Keratinocyte (primary cell): ENCODE measurements at regions not wholly inside any gene's neighbourhood (a gene's known extent, or its start where the extent isn't known, plus 50 kb on each side); places are given as distances from the start of the nearest gene placed in this dataset.
"Not testable (repeated sequence)": the region's sequence is repeated elsewhere in the genome, so short reads cannot be mapped to it uniquely, and the experiment has no call there.

Experiments used
- DNase-seq: peaks from one replicate; pipeline ENCODE4 v3.0.0-alpha.2; 2011; ENCODE audit warnings: low read depth, missing footprints, low spot score
- FAIRE-seq: peaks from 2 replicates; lab custom pipeline; 2011; peaks lifted over from hg19 to GRCh38; lab: Jason Lieb, UNC
- H2AFZ ChIP-seq: 2 replicates; pipeline ENCODE4 v1.6.0; 2012; ENCODE audit warnings: low read length, control low read depth, inconsistent platforms; ENCODE audit not compliant: control insufficient read depth
- H3K27ac ChIP-seq: 2 replicates; pipeline ENCODE4 v1.5.1; 2011; ENCODE audit warnings: low read length; ENCODE audit not compliant: control insufficient read depth, insufficient read depth
- H3K27me3 ChIP-seq: 3 replicates; pipeline ENCODE4 v1.6.0; 2011; ENCODE audit warnings: low read length; ENCODE audit not compliant: control insufficient read depth, insufficient read depth; ENCODE audit errors: extremely low read depth
- H3K36me3 ChIP-seq, 2 experiments: 2 replicates in 1 of 2; 3 replicates in 1 of 2; pipeline ENCODE4 v1.5.1; 2011; ENCODE audit warnings: low read length in 2 of 2, mild to moderate bottlenecking in 1 of 2; ENCODE audit not compliant: control insufficient read depth in 2 of 2, insufficient read depth in 2 of 2; ENCODE audit errors: extremely low read depth in 1 of 2
- H3K4me1 ChIP-seq: 3 replicates; pipeline ENCODE4 v1.5.1; 2011; ENCODE audit warnings: low read length; ENCODE audit not compliant: control insufficient read depth, insufficient read depth; ENCODE audit errors: extremely low read depth
- H3K4me2 ChIP-seq: 3 replicates; pipeline ENCODE4 v1.6.0; 2011; ENCODE audit warnings: low read depth, low read length; ENCODE audit not compliant: control insufficient read depth, insufficient read depth; ENCODE audit errors: extremely low read depth
- H3K4me3 ChIP-seq, 3 experiments: fragments of 200-600 bp in 1 of 3; sonication (generic) in 1 of 3; 2 replicates in 2 of 3; 3 replicates in 1 of 3; pipeline ENCODE4 v1.5.1; 2011 to 2016; ENCODE audit warnings: low read length in 3 of 3, mild to moderate bottlenecking in 3 of 3, control low read depth in 2 of 3, inconsistent platforms in 1 of 3, low read depth in 1 of 3, mixed read lengths in 1 of 3, mixed run types in 1 of 3, moderate library complexity in 1 of 3; ENCODE audit not compliant: control insufficient read depth in 2 of 3, insufficient read depth in 2 of 3; ENCODE audit errors: extremely low read depth in 1 of 3
- H3K79me2 ChIP-seq: 2 replicates; pipeline ENCODE4 v1.6.0; 2012; ENCODE audit warnings: low read length; ENCODE audit not compliant: control insufficient read depth, insufficient read depth
- H3K9ac ChIP-seq: 3 replicates; pipeline ENCODE4 v1.6.0; 2011; ENCODE audit warnings: low read length; ENCODE audit not compliant: control insufficient read depth, insufficient read depth; ENCODE audit errors: extremely low read depth
- H3K9me1 ChIP-seq: 3 replicates; pipeline ENCODE4 v1.6.0; 2011; ENCODE audit warnings: low read length; ENCODE audit not compliant: control insufficient read depth, insufficient read depth; ENCODE audit errors: extremely low read depth
- H3K9me3 ChIP-seq: 2 replicates; pipeline ENCODE4 v1.5.1; 2012; ENCODE audit warnings: low read depth, low read length; ENCODE audit not compliant: control insufficient read depth
- H4K20me1 ChIP-seq: 3 replicates; pipeline ENCODE4 v1.6.0; 2011; ENCODE audit warnings: low read length; ENCODE audit not compliant: control insufficient read depth, insufficient read depth; ENCODE audit errors: extremely low read depth
- EZH2 ChIP-seq: IDR thresholded peaks from one replicate; pipeline ENCODE4 v1.6.1; 2012; ENCODE audit warnings: inconsistent platforms, mild to moderate bottlenecking, low read length, moderate library complexity
- dilution Hi-C: fragments of 300-500 bp; cut with MboI; formaldehyde crosslinking; loops from one replicate; pipeline ENCODE4 v1.7.0; 2020; ENCODE audit warnings: low sequenced_read_pairs; ENCODE audit not compliant: extremely low pct_ligation_motif_present
- TF ChIP-seq, protein P1 (sequence below), 3 experiments: IDR thresholded peaks in 1 of 3; conservative IDR thresholded peaks in 1 of 3; optimal IDR thresholded peaks in 1 of 3; 2 replicates in 2 of 3; 3 replicates in 1 of 3; pipeline versions ENCODE3 to v1.5.1; 2011; ENCODE audit warnings: low read length in 3 of 3, mild to moderate bottlenecking in 3 of 3, moderate library complexity in 2 of 3, control low read depth in 1 of 3, inconsistent platforms in 1 of 3; ENCODE audit not compliant: insufficient read depth in 2 of 3; ENCODE audit errors: extremely low read depth in 1 of 3

DNA sequence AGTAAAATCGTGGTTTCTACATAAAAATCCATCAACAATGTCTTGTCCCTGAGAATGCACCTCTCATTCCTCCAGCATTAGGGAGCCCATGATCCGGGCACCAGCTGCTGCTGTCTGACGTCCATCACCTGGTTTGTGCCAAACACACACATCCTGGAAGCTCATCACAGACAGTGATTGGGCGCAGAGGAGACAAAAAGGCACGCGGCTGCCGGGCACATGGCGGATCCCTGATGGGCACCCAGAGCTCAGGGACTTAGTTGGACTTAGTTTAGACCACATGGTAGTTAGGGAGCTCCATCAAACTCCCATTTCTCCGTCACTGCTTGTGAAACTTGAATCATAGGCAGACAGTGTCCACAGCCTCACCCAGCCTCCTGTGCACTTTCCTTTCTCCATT is 1059.3 kb downstream of the TMEM121 start:
- H3K36me3 ChIP-seq = no peaks in the 10 kb centered on the region
- H3K9me1 ChIP-seq = no peaks in the 10 kb centered on the region
- H3K4me2 ChIP-seq = no peak overlapping the region
- no peak overlapping the region for H3K27ac ChIP-seq
- no peaks in the 10 kb centered on the region for H3K27me3 ChIP-seq
- H2AFZ ChIP-seq = no peak overlapping the region
- H3K4me3 ChIP-seq = no peak overlapping the region
- no peaks in the 10 kb centered on the region for H4K20me1 ChIP-seq
- TF ChIP-seq, protein P1, sequence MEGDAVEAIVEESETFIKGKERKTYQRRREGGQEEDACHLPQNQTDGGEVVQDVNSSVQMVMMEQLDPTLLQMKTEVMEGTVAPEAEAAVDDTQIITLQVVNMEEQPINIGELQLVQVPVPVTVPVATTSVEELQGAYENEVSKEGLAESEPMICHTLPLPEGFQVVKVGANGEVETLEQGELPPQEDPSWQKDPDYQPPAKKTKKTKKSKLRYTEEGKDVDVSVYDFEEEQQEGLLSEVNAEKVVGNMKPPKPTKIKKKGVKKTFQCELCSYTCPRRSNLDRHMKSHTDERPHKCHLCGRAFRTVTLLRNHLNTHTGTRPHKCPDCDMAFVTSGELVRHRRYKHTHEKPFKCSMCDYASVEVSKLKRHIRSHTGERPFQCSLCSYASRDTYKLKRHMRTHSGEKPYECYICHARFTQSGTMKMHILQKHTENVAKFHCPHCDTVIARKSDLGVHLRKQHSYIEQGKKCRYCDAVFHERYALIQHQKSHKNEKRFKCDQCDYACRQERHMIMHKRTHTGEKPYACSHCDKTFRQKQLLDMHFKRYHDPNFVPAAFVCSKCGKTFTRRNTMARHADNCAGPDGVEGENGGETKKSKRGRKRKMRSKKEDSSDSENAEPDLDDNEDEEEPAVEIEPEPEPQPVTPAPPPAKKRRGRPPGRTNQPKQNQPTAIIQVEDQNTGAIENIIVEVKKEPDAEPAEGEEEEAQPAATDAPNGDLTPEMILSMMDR (optimal IDR thresholded peaks at IDR 0.05 in 1 of 3, IDR thresholded peaks at IDR 0.05 in 1 of 3, conservative IDR thresholded peaks at IDR 0.05 in 1 of 3; ENCODE audit: extremely low read depth in 1 of 3, insufficient read depth in 2 of 3, low read length in 3 of 3) = no peak
- no peak for TF ChIP-seq EZH2
- no peaks in the 10 kb centered on the region for H3K4me1 ChIP-seq
- H3K9ac ChIP-seq = no peak overlapping the region
- H3K79me2 ChIP-seq = no peaks in the 10 kb centered on the region
- no peak for FAIRE-seq
- dilution Hi-C loops = no loop called here
- DNase-seq = no peak
- H3K9me3 ChIP-seq = no peaks in the 10 kb centered on the region

DNA sequence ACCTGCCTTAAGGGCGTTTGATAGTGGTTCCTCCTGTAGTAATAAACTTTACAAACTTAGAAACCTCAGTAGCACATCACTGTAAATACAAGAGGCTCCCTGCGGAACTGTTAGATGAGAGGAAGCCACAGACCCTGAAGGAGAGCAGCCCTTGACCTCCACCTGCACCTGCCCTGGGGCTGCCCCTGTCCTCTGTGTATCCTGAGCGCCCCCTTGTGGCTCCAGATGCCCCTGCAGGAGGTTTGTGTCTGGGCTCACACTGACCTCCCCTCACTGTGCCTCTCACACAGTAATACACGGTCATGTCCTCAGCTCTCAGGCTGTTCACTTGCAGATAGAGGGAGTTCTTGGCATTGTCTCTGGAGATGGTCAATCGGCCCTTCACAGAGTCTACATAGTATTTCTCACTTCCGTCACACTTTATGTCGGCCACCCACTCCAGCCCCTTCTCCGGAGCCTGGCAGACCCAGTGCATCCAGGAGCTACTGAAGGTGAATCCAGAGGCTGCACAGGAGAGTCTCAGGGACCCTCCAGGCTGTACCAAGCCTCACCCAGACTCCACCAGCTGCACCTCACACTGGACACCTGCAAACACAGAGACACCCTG is 1059.8 kb downstream of the TMEM121 start:
- no peak for DNase-seq

DNA sequence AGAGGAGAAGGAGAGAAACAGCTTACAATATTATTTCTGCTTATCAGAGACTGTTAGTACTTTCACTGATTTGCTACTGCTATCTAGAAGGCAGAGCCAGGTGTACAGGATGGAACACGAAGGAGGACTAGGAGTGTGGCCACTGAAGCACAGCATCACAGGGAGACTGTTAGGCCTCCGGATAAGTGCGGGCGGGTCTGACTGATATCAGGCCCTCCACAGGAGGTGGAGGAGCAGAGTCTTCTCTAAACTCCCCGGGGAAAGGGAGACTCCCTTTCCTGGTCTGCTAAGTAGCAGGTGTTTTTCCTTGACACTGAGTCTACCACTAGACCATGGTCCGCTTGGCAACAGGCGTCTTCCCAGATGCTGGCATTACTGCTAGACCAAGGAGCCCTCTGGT is 1065.2 kb downstream of the TMEM121 start:
- H4K20me1 ChIP-seq, H3K9me3 ChIP-seq, H3K4me2 ChIP-seq, H3K27me3 ChIP-seq, H3K27ac ChIP-seq, H3K9ac ChIP-seq, H3K4me1 ChIP-seq, H3K36me3 ChIP-seq, H2AFZ ChIP-seq, dilution Hi-C loops, H3K79me2 ChIP-seq, DNase-seq, H3K9me1 ChIP-seq, H3K4me3 ChIP-seq, FAIRE-seq: not testable (repeated sequence)

More for the DNA sequence above, 1059.8 kb downstream of the TMEM121 start:
- Histone ChIP-seq H4K20me1 (no peaks in the 10 kb centered on the region), H3K36me3 (no peaks in the 10 kb centered on the region), H3K27ac (no peak overlapping the region), H2AFZ (no peak overlapping the region), H3K9ac (no peak overlapping the region), H3K4me3 (no peak overlapping the region), H3K4me1 (no peaks in the 10 kb centered on the region), H3K79me2 (no peaks in the 10 kb centered on the region), H3K9me3 (no peaks in the 10 kb centered on the region), H3K4me2 (no peak overlapping the region), H3K9me1 (no peaks in the 10 kb centered on the region), H3K27me3 (no peaks in the 10 kb centered on the region)
- no peak for FAIRE-seq
- no peak for TF ChIP-seq EZH2
- TF ChIP-seq, protein P1 (optimal IDR thresholded peaks at IDR 0.05 in 1 of 3, IDR thresholded peaks at IDR 0.05 in 1 of 3, conservative IDR thresholded peaks at IDR 0.05 in 1 of 3; ENCODE audit: extremely low read depth in 1 of 3, insufficient read depth in 2 of 3, low read length in 3 of 3) = peak in 1 of 3 experiments; percentile 19
- dilution Hi-C loops = no loop called here
